Spleen (tissue), 7 donors: ENCODE measurements at regions not wholly inside any gene's neighbourhood (a gene's known extent, or its start where the extent isn't known, plus 50 kb on each side); places are given as distances from the start of the nearest gene placed in this dataset.

Experiments used
- CTCF ChIP-seq, 11 experiments: fragments of 200-600 bp in 7 of 11; fragments of 450-650 bp in 4 of 11; sonication (generic) in 4 of 11; IDR thresholded peaks in 8 of 11; conservative IDR thresholded peaks in 3 of 11; 1 replicate in 7 of 11; 2 replicates in 4 of 11; pipeline versions ENCODE4 v1.4.0 to v1.8.0; 2016 to 2021; ENCODE audit warnings: antibody characterized with exemption in 11 of 11, inconsistent platforms in 4 of 11, mild to moderate bottlenecking in 1 of 11
- POLR2AphosphoS5 ChIP-seq, 3 donors: sonication (generic); formaldehyde crosslinking; IDR thresholded peaks; one replicate each; pipeline ENCODE4 v1.5.1; 2017; ENCODE audit warnings: antibody characterized with exemption in 3 of 3
- donor health status: DM: no; HTN: no; CAD: no; lungs with moderate emphysema.
- donor health status: DM: no; HTN: no; CAD: no.
- donor health status: DM: no; HTN: no; CAD: no.

DNA sequence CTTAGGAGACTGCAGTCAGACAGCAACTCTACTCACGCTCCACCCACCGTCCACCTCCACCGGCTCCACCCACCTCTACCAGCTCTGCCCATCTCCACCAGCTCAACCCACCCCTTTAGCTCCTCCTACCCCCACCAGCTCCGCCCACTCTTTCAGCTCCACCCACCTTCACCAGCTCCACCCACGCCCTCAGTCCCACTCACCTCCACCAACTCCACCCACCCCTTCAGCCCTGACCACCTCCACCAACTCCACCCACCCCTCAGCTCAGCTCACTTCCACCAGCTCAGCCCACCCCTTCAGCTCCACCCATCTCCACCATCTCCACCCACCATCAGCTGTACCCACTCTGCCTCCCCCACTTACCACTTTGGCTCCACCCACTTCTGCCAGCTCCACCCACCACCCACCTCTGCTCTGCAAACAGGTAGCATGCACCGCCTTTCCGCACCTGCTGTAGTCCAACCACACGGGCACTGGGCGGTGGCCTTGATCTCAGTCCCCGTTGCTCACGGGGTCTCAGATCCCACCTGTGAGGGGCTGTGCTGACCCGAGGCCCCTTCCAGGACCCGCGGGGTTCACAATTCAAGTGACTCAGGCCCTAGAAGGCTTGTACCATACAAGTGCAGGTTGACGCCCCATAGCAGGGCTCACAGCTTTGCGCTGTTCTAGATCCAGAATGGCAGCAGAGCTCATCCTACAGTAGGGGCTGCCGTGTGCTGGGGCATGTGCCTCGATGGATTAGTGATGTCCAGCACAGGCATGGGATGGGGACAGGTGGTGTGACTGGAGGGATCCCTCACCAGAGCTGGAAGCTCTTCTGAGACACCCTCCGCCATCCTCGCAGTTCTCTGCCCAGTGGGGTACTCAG lies 77.2 kb upstream of the OTOS start:
- no peak for TF ChIP-seq POLR2AphosphoS5 (IDR thresholded peaks at IDR 0.05)
- no peak for TF ChIP-seq CTCF (IDR thresholded peaks at IDR 0.05 in 8 of 11, conservative IDR thresholded peaks at IDR 0.05 in 3 of 11)
